H1 (cell line): ENCODE measurements at regions not wholly inside any gene's neighbourhood (a gene's known extent, or its start where the extent isn't known, plus 50 kb on each side); places are given as distances from the start of the nearest gene placed in this dataset.
A peak's percentile ranks its signal among the peaks of the same experiment; 100 is the strongest.

ENCODE experiments used
- CTCF ChIA-PET: fragments of 300-600 bp; sonication (Branson Sonifier 250); formaldehyde crosslinking; loops from one replicate; lab custom pipeline; 2021; ENCODE audit not compliant: partially characterized antibody; lab: Charles Lee
- POLR2A ChIA-PET: fragments of 300-600 bp; sonication (Branson Sonifier 250); formaldehyde crosslinking; loops from one replicate; lab custom pipeline; 2021; ENCODE audit warnings: inconsistent platforms; ENCODE audit not compliant: partially characterized antibody; lab: Charles Lee
- DNase-seq, 2 experiments: peaks; one replicate each; pipeline versions ENCODE4 v3.0.0 to v3.0.0-alpha.2; 2010 to 2022; ENCODE audit warnings: low spot score in 2 of 2, low read depth in 1 of 2, mixed read lengths in 1 of 2
- FAIRE-seq: peaks from 2 replicates; lab custom pipeline; 2011; peaks lifted over from hg19 to GRCh38; lab: Jason Lieb, UNC
- H2AFZ ChIP-seq: 2 replicates; pipeline ENCODE4 v1.8.1; 2012; ENCODE audit warnings: low read length, inconsistent platforms
- H2AK5ac ChIP-seq: 2 replicates; pipeline ENCODE4 v1.6.1; 2013; ENCODE audit warnings: low read depth, low read length
- H2BK120ac ChIP-seq: replicated peaks from 2 replicates; pipeline ENCODE3; 2013; ENCODE audit warnings: low read depth, low read length, inconsistent platforms
- H2BK12ac ChIP-seq: 2 replicates; pipeline ENCODE4 v1.6.1; 2013; ENCODE audit warnings: low read depth, low read length
- H2BK15ac ChIP-seq: 2 replicates; pipeline ENCODE4 v1.6.1; 2013; ENCODE audit warnings: low read length
- H2BK20ac ChIP-seq: 2 replicates; pipeline ENCODE4 v1.6.1; 2013; ENCODE audit warnings: low read length
- H2BK5ac ChIP-seq: 2 replicates; pipeline ENCODE4 v1.6.1; 2013; ENCODE audit warnings: low read depth, low read length
- H3K14ac ChIP-seq: 2 replicates; pipeline ENCODE4 v1.6.1; 2013; ENCODE audit warnings: inconsistent platforms; ENCODE audit not compliant: insufficient read length
- H3K18ac ChIP-seq: 2 replicates; pipeline ENCODE4 v1.6.1; 2013; ENCODE audit warnings: low read length; ENCODE audit errors: extremely low read depth
- H3K23ac ChIP-seq: 2 replicates; pipeline ENCODE4 v1.6.1; 2013; ENCODE audit warnings: inconsistent platforms; ENCODE audit not compliant: insufficient read length
- H3K23me2 ChIP-seq: 2 replicates; pipeline ENCODE4 v1.6.1; 2013; ENCODE audit warnings: low read depth, low read length
- H3K27ac ChIP-seq: 2 replicates; pipeline ENCODE4 v1.6.1; 2011; ENCODE audit warnings: low read depth, low read length, inconsistent platforms
- H3K27me3 ChIP-seq, 4 experiments: replicated peaks in 1 of 4; 1 replicate in 1 of 4; 2 replicates in 3 of 4; pipeline versions ENCODE4 v1.6.1 to v1.8.1; 2011 to 2013; ENCODE audit warnings: low read length in 3 of 4, mild to moderate bottlenecking in 3 of 4, inconsistent platforms in 2 of 4, mixed read lengths in 2 of 4, moderate library complexity in 1 of 4; ENCODE audit not compliant: control insufficient read depth in 3 of 4, insufficient read depth in 3 of 4; ENCODE audit errors: extremely low read depth in 1 of 4
- H3K36me3 ChIP-seq, 4 experiments: 2 replicates each; pipeline versions ENCODE4 v1.6.1 to v1.8.1; 2011 to 2013; ENCODE audit warnings: mild to moderate bottlenecking in 4 of 4, low read length in 3 of 4, moderate library complexity in 2 of 4, control low read depth in 1 of 4, inconsistent platforms in 1 of 4; ENCODE audit not compliant: insufficient read depth in 4 of 4, control insufficient read depth in 2 of 4
- H3K4ac ChIP-seq: replicated peaks from 2 replicates; pipeline ENCODE3; 2013; ENCODE audit warnings: low read length, low read depth, mixed read lengths, inconsistent platforms; ENCODE audit not compliant: insufficient read length
- H3K4me1 ChIP-seq, 4 experiments: replicated peaks in 1 of 4; 1 replicate in 1 of 4; 2 replicates in 3 of 4; pipeline versions ENCODE4 v1.6.1 to v1.8.1; 2011 to 2013; ENCODE audit warnings: low read length in 3 of 4, inconsistent platforms in 2 of 4, mixed read lengths in 1 of 4; ENCODE audit not compliant: insufficient read depth in 4 of 4, control insufficient read depth in 3 of 4
- H3K4me2 ChIP-seq, 2 experiments: 2 replicates each; pipeline versions ENCODE4 v1.6.1 to v1.8.1; 2011 to 2013; ENCODE audit warnings: low read depth in 2 of 2, low read length in 2 of 2, control low read depth in 1 of 2, inconsistent platforms in 1 of 2, mild to moderate bottlenecking in 1 of 2; ENCODE audit not compliant: insufficient read depth in 1 of 2
- H3K4me3 ChIP-seq, 4 experiments: fragments of 200-600, 300-600 bp in 1 of 4; sonication (generic), shearing (Covaris generic), sonication (Bioruptor Twin) in 1 of 4; 2 replicates each; pipeline versions ENCODE4 v1.5.1 to v1.8.1; 2011 to 2016; ENCODE audit warnings: low read length in 4 of 4, low read depth in 3 of 4, control low read depth in 2 of 4, inconsistent platforms in 2 of 4, mild to moderate bottlenecking in 2 of 4, mixed read lengths in 1 of 4, moderate library complexity in 1 of 4; ENCODE audit not compliant: insufficient read depth in 2 of 4; ENCODE audit errors: extremely low read depth in 1 of 4
- H3K56ac ChIP-seq: replicated peaks from 2 replicates; pipeline ENCODE3; 2013; ENCODE audit warnings: low read depth, mild to moderate bottlenecking, mixed read lengths, low read length, inconsistent platforms; ENCODE audit not compliant: insufficient read length
- H3K79me1 ChIP-seq: 2 replicates; pipeline ENCODE4 v1.6.1; 2013; ENCODE audit warnings: low read depth, low read length, control low read depth
- H3K79me2 ChIP-seq, 2 experiments: 2 replicates each; pipeline versions ENCODE4 v1.6.1 to v1.8.1; 2012 to 2013; ENCODE audit warnings: low read length in 2 of 2, mild to moderate bottlenecking in 2 of 2, inconsistent platforms in 1 of 2; ENCODE audit not compliant: insufficient read depth in 2 of 2, control insufficient read depth in 1 of 2
- H3K9ac ChIP-seq, 4 experiments: replicated peaks in 1 of 4; 1 replicate in 1 of 4; 2 replicates in 3 of 4; pipeline versions ENCODE4 v1.6.1 to v1.8.1; 2011 to 2013; ENCODE audit warnings: low read depth in 3 of 4, low read length in 3 of 4, control low read depth in 2 of 4, mild to moderate bottlenecking in 2 of 4, moderate library complexity in 2 of 4, inconsistent platforms in 1 of 4; ENCODE audit errors: extremely low read depth in 1 of 4
- H3K9me3 ChIP-seq, 2 experiments: 2 replicates each; pipeline versions ENCODE4 v1.6.1 to v1.8.1; 2012 to 2013; ENCODE audit warnings: mild to moderate bottlenecking in 2 of 2, moderate library complexity in 2 of 2, control low read depth in 1 of 2, inconsistent platforms in 1 of 2, low read depth in 1 of 2, low read length in 1 of 2, mixed read lengths in 1 of 2; ENCODE audit not compliant: insufficient read depth in 2 of 2
- H4K20me1 ChIP-seq, 2 experiments: replicated peaks in 1 of 2; 2 replicates each; pipeline versions ENCODE3 to v1.8.1; 2011 to 2013; ENCODE audit warnings: inconsistent platforms in 2 of 2, low read length in 2 of 2, mild to moderate bottlenecking in 1 of 2; ENCODE audit not compliant: insufficient read depth in 2 of 2, control insufficient read depth in 1 of 2
- H4K5ac ChIP-seq: 2 replicates; pipeline ENCODE4 v1.6.1; 2013; ENCODE audit warnings: low read length, low read depth, mixed read lengths, inconsistent platforms; ENCODE audit not compliant: insufficient read length
- H4K8ac ChIP-seq: 2 replicates; pipeline ENCODE4 v1.8.0; 2013; ENCODE audit warnings: mild to moderate bottlenecking, moderate library complexity, low read length, inconsistent platforms; ENCODE audit not compliant: insufficient read depth; ENCODE audit errors: extremely low read depth
- H4K91ac ChIP-seq: replicated peaks from 2 replicates; pipeline ENCODE3; 2013; ENCODE audit warnings: low read length, mixed read lengths, inconsistent platforms; ENCODE audit not compliant: insufficient read length
- BACH1 ChIP-seq: IDR thresholded peaks from 2 replicates; pipeline ENCODE4 v1.6.1; 2012; ENCODE audit warnings: low read length, improper control_type of control experiment
- CREB1 ChIP-seq: IDR thresholded peaks from 2 replicates; pipeline ENCODE4 v1.6.1; 2012; ENCODE audit warnings: inconsistent platforms
- CTCF ChIP-seq, 3 experiments: IDR thresholded peaks; 1 replicate in 2 of 3; 2 replicates in 1 of 3; pipeline versions ENCODE4 v1.5.1 to v1.6.1; 2011; ENCODE audit warnings: low read length in 3 of 3, mild to moderate bottlenecking in 3 of 3, inconsistent platforms in 2 of 3, low read depth in 1 of 3, moderate library complexity in 1 of 3; ENCODE audit not compliant: insufficient read depth in 1 of 3; ENCODE audit errors: control extremely low read depth in 1 of 3
- E2F6 ChIP-seq: IDR thresholded peaks from 2 replicates; pipeline ENCODE4 v1.6.1; 2012; ENCODE audit warnings: inconsistent platforms
- GTF2F1 ChIP-seq: IDR thresholded peaks from 2 replicates; pipeline ENCODE4 v1.6.1; 2012; ENCODE audit warnings: low read depth, low read length, improper control_type of control experiment, borderline replicate concordance
- JUN ChIP-seq: IDR thresholded peaks from 2 replicates; pipeline ENCODE4 v1.6.1; 2011; ENCODE audit warnings: low read depth, mild to moderate bottlenecking, improper control_type of control experiment, low read length
- KDM1A ChIP-seq: fragments of 200-600, 300-600 bp; sonication (generic); IDR thresholded peaks from 2 replicates; pipeline ENCODE4 v1.7.1; 2016; ENCODE audit warnings: mild to moderate bottlenecking, low read length, borderline replicate concordance
- RAD21 ChIP-seq, 2 experiments: IDR thresholded peaks in 1 of 2; conservative IDR thresholded peaks in 1 of 2; 2 replicates each; pipeline ENCODE4 v1.6.1; 2011; ENCODE audit warnings: low read depth in 2 of 2, low read length in 2 of 2, improper control_type of control experiment in 1 of 2, inconsistent platforms in 1 of 2, mild to moderate bottlenecking in 1 of 2, moderate library complexity in 1 of 2
- RBBP5 ChIP-seq: IDR thresholded peaks from 2 replicates; pipeline ENCODE4 v1.7.1; 2012; ENCODE audit warnings: low read depth, mild to moderate bottlenecking, inconsistent platforms, low read length, moderate library complexity, borderline replicate concordance
- RNF2 ChIP-seq: fragments of 200-900, 300-1000 bp; sonication (generic); IDR thresholded peaks from 2 replicates; pipeline ENCODE4 v1.7.1; 2016; ENCODE audit warnings: borderline replicate concordance, low read depth, mild to moderate bottlenecking, antibody characterized with exemption, low read length; ENCODE audit not compliant: poor library complexity, severe bottlenecking; ENCODE audit errors: missing control alignments
- SP2 ChIP-seq: IDR thresholded peaks from 2 replicates; pipeline ENCODE4 v1.6.1; 2012; ENCODE audit warnings: mild to moderate bottlenecking, low read length, inconsistent platforms

DNA sequence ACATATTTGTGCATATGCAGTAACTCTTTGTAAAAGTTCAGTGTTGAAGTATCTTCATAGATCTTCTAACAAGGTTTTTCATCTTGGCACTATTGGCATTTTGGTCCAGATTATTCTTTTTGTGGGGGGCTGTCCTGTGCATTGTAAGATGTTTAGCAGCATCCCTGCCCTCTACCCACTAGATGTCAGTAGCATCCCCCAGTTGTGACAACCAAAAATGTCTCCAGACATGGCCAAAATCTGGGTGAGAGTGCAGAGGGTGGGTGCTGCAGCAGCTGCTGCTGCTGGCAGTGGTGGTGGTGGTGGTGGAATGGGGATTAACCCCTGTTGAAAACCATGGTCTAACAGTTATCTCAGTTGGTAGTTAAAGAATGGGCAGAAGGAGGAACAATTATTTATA lies 370.0 kb downstream of the GPAT3 start:
- H2BK20ac ChIP-seq = no peak overlapping the region
- no peak overlapping the region for H3K27ac ChIP-seq
- FAIRE-seq = peak; percentile 92
- CTCF ChIA-PET = interaction anchor here (0.6 to 1.5 kb wide), 4 partner anchors 20 to 546 kb away, joined by 3 to 4 read pairs (median 3); no protein-coding TSS in a partner anchor
- H3K23ac ChIP-seq = no peak overlapping the region
- H2BK12ac ChIP-seq = no peak overlapping the region
- H3K9ac ChIP-seq = no peak overlapping the region
- POLR2A ChIA-PET = interaction anchor here (0.6 kb wide), 1 partner anchor 185 kb away, joined by 3 read pairs; no protein-coding TSS in a partner anchor
- DNase-seq = peak in 1 of 2 experiments; percentile 49
- no peak overlapping the region for H2AK5ac ChIP-seq
- H4K91ac ChIP-seq = no peak overlapping the region
- H3K79me2 ChIP-seq = no peaks in the 10 kb centered on the region
- H3K18ac ChIP-seq = no peak overlapping the region
- H3K56ac ChIP-seq = no peak overlapping the region
- H4K8ac ChIP-seq = no peak overlapping the region
- H2AFZ ChIP-seq = no peak overlapping the region
- H2BK120ac ChIP-seq = no peak overlapping the region
- no peak overlapping the region for H3K4ac ChIP-seq
- no peak overlapping the region for H3K14ac ChIP-seq
- H3K27me3 ChIP-seq = peaks cover 0 to 1% (median 0%) of the 10 kb centered on the region in 4 experiments; a peak in 1 of 7 replicates
- peaks cover 0 to 5% (median 0%) of the 10 kb centered on the region in 4 experiments; a peak in 2 of 7 replicates for H3K4me1 ChIP-seq
- no peak overlapping the region for H3K4me2 ChIP-seq
- H2BK5ac ChIP-seq = no peak overlapping the region
- H2BK15ac ChIP-seq = no peak overlapping the region
- H3K23me2 ChIP-seq = no peaks in the 10 kb centered on the region
- no peaks in the 10 kb centered on the region for H3K9me3 ChIP-seq
- no peak overlapping the region for H4K5ac ChIP-seq
- no peaks in the 10 kb centered on the region for H4K20me1 ChIP-seq
- no peaks in the 10 kb centered on the region for H3K36me3 ChIP-seq
- H3K79me1 ChIP-seq = no peaks in the 10 kb centered on the region
- no peak overlapping the region for H3K4me3 ChIP-seq
- TF ChIP-seq CTCF (IDR thresholded peaks at IDR 0.05; ENCODE audit: control extremely low read depth in 1 of 3, insufficient read depth in 1 of 3, low read depth in 1 of 3, low read length in 3 of 3) (peak; percentile 47 to 80 (median 73)), RBBP5 (no peak), GTF2F1 (no peak), RAD21 (IDR thresholded peaks at IDR 0.05 in 1 of 2, conservative IDR thresholded peaks at IDR 0.05 in 1 of 2; ENCODE audit: low read depth in 2 of 2, low read length in 2 of 2) (peak; percentile 92), JUN (no peak), RNF2 (no peak), BACH1 (no peak), SP2 (no peak), CREB1 (no peak), E2F6 (no peak), KDM1A (no peak)
